CD4-positive, alpha-beta T cell (primary cell): ENCODE measurements at regions not wholly inside any gene's neighbourhood (a gene's known extent, or its start where the extent isn't known, plus 50 kb on each side); places are given as distances from the start of the nearest gene placed in this dataset.

Source experiments
- ATAC-seq: fragments of 200-7000 bp; cut with Tn5 transposase; one replicate; pipeline ENCODE4 v1.10.0; 2022; ENCODE audit warnings: mild to moderate bottlenecking; ENCODE audit not compliant: poor library complexity
- CTCF ChIA-PET: fragments of 350-600 bp; sonication (Branson Sonifier 250); formaldehyde crosslinking; loops from one replicate; lab custom pipeline; 2021; ENCODE audit warnings: antibody characterized with exemption, inconsistent platforms; lab: Charles Lee
- POLR2A ChIA-PET: fragments of 350-600 bp; sonication (Branson Sonifier 250); formaldehyde crosslinking; loops from one replicate; lab custom pipeline; 2021; ENCODE audit warnings: antibody characterized with exemption, inconsistent platforms; lab: Charles Lee
- DNase-seq, 14 experiments: peaks; one replicate each; pipeline ENCODE4 v3.0.0-alpha.2; 2013 to 2020; ENCODE audit warnings: mixed read lengths in 2 of 14
- H3K27ac ChIP-seq, 2 donors: one replicate each; pipeline versions ENCODE4 v1.5.1 to v1.7.0; 2013; ENCODE audit warnings: low read length in 2 of 2, low read depth in 1 of 2, mild to moderate bottlenecking in 1 of 2
- H3K27me3 ChIP-seq, 2 experiments: 1 replicate in 1 of 2; 2 replicates in 1 of 2; pipeline versions ENCODE4 v1.6.1 to v1.7.0; 2013; ENCODE audit warnings: low read length in 2 of 2, control low read depth in 1 of 2, mild to moderate bottlenecking in 1 of 2, moderate library complexity in 1 of 2; ENCODE audit not compliant: insufficient read depth in 2 of 2, control insufficient read depth in 1 of 2
- H3K36me3 ChIP-seq: one replicate; pipeline ENCODE4 v1.6.1; 2013; ENCODE audit warnings: low read length, control low read depth; ENCODE audit not compliant: insufficient read depth
- H3K4me1 ChIP-seq: one replicate; pipeline ENCODE4 v1.6.1; 2013; ENCODE audit warnings: low read length, control low read depth; ENCODE audit not compliant: insufficient read depth
- H3K4me3 ChIP-seq: one replicate; pipeline ENCODE4 v1.5.1; 2013; ENCODE audit warnings: mild to moderate bottlenecking, low read length, moderate library complexity
- H3K9me3 ChIP-seq, 2 experiments: 1 replicate in 1 of 2; 2 replicates in 1 of 2; pipeline versions ENCODE4 v1.6.1 to v1.7.0; 2013; ENCODE audit warnings: low read length in 2 of 2, mild to moderate bottlenecking in 2 of 2, control low read depth in 1 of 2, moderate library complexity in 1 of 2; ENCODE audit not compliant: control insufficient read depth in 1 of 2, insufficient read depth in 1 of 2
- H3K27ac Mint-ChIP-seq: one replicate; pipeline ENCODE4 v1.8.0; 2020; ENCODE audit warnings: mixed read lengths
- H3K27me3 Mint-ChIP-seq: one replicate; pipeline ENCODE4 v1.8.0; 2021; ENCODE audit warnings: mixed read lengths
- H3K36me3 Mint-ChIP-seq: one replicate; pipeline ENCODE4 v1.8.0; 2021; ENCODE audit warnings: low read depth, mixed read lengths
- H3K4me1 Mint-ChIP-seq: one replicate; pipeline ENCODE4 v1.8.0; 2021; ENCODE audit warnings: low read depth, mixed read lengths
- H3K4me3 Mint-ChIP-seq: one replicate; pipeline ENCODE4 v1.8.0; 2020; ENCODE audit warnings: mild to moderate bottlenecking, mixed read lengths
- H3K9me3 Mint-ChIP-seq: one replicate; pipeline ENCODE4 v1.8.0; 2020; ENCODE audit warnings: mixed read lengths
- CTCF ChIP-seq: fragments of 200-600 bp; IDR thresholded peaks from one replicate; pipeline ENCODE4 v1.8.0; 2022; ENCODE audit warnings: antibody characterized with exemption, mild to moderate bottlenecking
- intact Hi-C, 2 experiments: fragments of 100-400 bp; cut with DNase I in 1 of 2; cut with micrococcal nuclease in 1 of 2; formaldehyde crosslinking; loops; one replicate each; pipeline versions ENCODE4 v1.15.1 to v1.9.0; 2023 to 2025; cut with DNase I, micrococcal nuclease

- intact Hi-C loops, result no loop called here
- Mint-ChIP-seq H3K36me3 (no peaks in the 10 kb centered on the region), H3K9me3 (peaks cover 3% of the 10 kb centered on the region), H3K4me1 (no peaks in the 10 kb centered on the region), H3K4me3 (no peak overlapping the region), H3K27ac (no peak overlapping the region), H3K27me3 (no peaks in the 10 kb centered on the region)
- H3K27me3 ChIP-seq, result no peaks in the 10 kb centered on the region
- H3K9me3 ChIP-seq, result peaks cover 0 to 5% of the 10 kb centered on the region in 2 experiments
- no peak overlapping the region for H3K4me3 ChIP-seq
- CTCF ChIA-PET, result no interaction called here
- no peak overlapping the region for H3K27ac ChIP-seq
- H3K36me3 ChIP-seq, result no peaks in the 10 kb centered on the region
- ATAC-seq, result no peak
- DNase-seq, result no peak
- TF ChIP-seq CTCF, result no peak
- H3K4me1 ChIP-seq, result no peaks in the 10 kb centered on the region
- POLR2A ChIA-PET, result no interaction called here
Measured at GRCh38 chr5:166532456-166533220, 1758.8 kb upstream of the WWC1 start.

- no peak overlapping the region for H3K27ac ChIP-seq
- no peaks in the 10 kb centered on the region for H3K4me1 ChIP-seq
- TF ChIP-seq CTCF, result no peak
- no peaks in the 10 kb centered on the region for H3K27me3 ChIP-seq
- POLR2A ChIA-PET, result no interaction called here
- Mint-ChIP-seq H3K36me3 (no peaks in the 10 kb centered on the region), H3K27ac (no peak overlapping the region), H3K9me3 (peaks cover 3% of the 10 kb centered on the region), H3K27me3 (no peaks in the 10 kb centered on the region), H3K4me3 (no peak overlapping the region), H3K4me1 (no peaks in the 10 kb centered on the region)
- no peak overlapping the region for H3K4me3 ChIP-seq
- H3K36me3 ChIP-seq, result no peaks in the 10 kb centered on the region
- DNase-seq, result no peak
- intact Hi-C loops, result no loop called here
- ATAC-seq, result no peak
- CTCF ChIA-PET, result no interaction called here
- peaks cover 5 to 10% of the 10 kb centered on the region in 2 experiments for H3K9me3 ChIP-seq
Measured at GRCh38 chr5:166535641-166536040, 1755.8 kb upstream of the WWC1 start.

GRCh38 chr5:166540156-166540555 is 1751.3 kb upstream of the WWC1 start:
- TF ChIP-seq CTCF, result no peak
- H3K9me3 Mint-ChIP-seq, result peaks cover 5% of the 10 kb centered on the region
- no peak overlapping the region for H3K27ac Mint-ChIP-seq
- no peak for ATAC-seq
- Histone ChIP-seq H3K9me3 (peaks cover 0 to 10% of the 10 kb centered on the region in 2 experiments), H3K27ac (no peak overlapping the region), H3K36me3 (no peaks in the 10 kb centered on the region), H3K4me1 (no peaks in the 10 kb centered on the region), H3K27me3 (no peaks in the 10 kb centered on the region), H3K4me3 (no peak overlapping the region)
- ChIA-PET CTCF (no interaction called here), POLR2A (no interaction called here)
- H3K27me3 Mint-ChIP-seq, result no peaks in the 10 kb centered on the region
- H3K4me3 Mint-ChIP-seq, result no peak overlapping the region
- intact Hi-C loops, result no loop called here
- H3K36me3 Mint-ChIP-seq, result no peaks in the 10 kb centered on the region
- no peak for DNase-seq
- no peaks in the 10 kb centered on the region for H3K4me1 Mint-ChIP-seq
